ENCODE measurements at regions not wholly inside any gene's neighbourhood (a gene's known extent, or its start where the extent isn't known, plus 50 kb on each side); places are given as distances from the start of the nearest gene placed in this dataset.

DNA sequence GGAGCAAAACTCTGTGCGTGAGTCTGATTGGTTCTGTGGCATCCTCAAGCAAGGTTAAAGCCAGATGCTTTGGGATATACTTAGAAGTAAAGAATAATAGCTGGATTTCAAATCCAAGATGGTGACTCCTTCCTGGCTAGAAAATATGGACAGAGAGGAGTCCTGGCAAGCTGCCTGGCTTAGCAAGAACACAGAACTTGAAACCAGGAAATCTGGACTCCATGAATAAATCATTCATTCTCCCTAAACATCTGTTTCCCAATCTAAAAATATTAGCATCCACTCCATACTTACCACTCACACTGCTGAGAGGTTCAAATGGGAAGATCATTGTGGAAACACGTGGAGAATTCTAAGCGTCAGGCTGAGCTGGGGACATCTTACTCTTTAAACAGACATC is 1074.1 kb upstream of the AUTS2 start:
- no peaks in the 10 kb centered on the region for H3K79me2 ChIP-seq (ENCODE audit: insufficient read depth, low read depth)
- H3K9ac ChIP-seq = no peak overlapping the region
- TF ChIP-seq CTCF (conservative IDR thresholded peaks at IDR 0.05; ENCODE audit: low read depth, low read length) = no peak
- H3K4me3 ChIP-seq (IDR thresholded peaks at IDR 0.05; ENCODE audit: insufficient read depth, low read depth, low read length) = no peak overlapping the region
- H4K20me1 ChIP-seq (ENCODE audit: insufficient read depth) = no peaks in the 10 kb centered on the region
- H3K4me2 ChIP-seq = no peak overlapping the region
- no peak overlapping the region for H3K27ac ChIP-seq
- no peaks in the 10 kb centered on the region for H3K27me3 ChIP-seq (ENCODE audit: insufficient read depth, low read depth)
- H2AFZ ChIP-seq (ENCODE audit: low read depth) = no peak overlapping the region
- H3K36me3 ChIP-seq (ENCODE audit: insufficient read depth) = no peaks in the 10 kb centered on the region
- H3K4me1 ChIP-seq (ENCODE audit: low read depth, poor library complexity, severe bottlenecking) = no peaks in the 10 kb centered on the region

DNA sequence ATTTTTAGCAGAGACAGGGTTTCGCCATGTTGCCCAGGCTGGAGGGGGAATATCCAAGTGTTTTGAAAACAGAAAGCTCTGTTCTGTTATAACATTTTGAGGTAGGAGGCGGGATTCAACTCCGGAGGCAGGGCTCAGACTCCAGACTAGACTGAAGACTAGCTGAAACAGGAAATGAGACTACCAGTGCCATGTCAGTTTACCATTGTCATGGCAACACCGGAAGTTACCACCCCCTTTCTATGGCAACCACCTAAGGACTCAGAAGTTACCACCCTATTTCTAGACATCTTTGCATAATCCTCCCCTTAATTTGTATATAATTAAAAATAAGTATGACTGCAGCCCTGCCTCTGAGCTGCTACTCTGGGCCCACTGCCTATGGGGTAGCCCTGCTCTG is 1069.1 kb upstream of the AUTS2 start:
- no peak for TF ChIP-seq CTCF (conservative IDR thresholded peaks at IDR 0.05; ENCODE audit: low read depth, low read length)
- H3K4me2 ChIP-seq = no peak overlapping the region
- H3K79me2 ChIP-seq (ENCODE audit: insufficient read depth, low read depth) = no peaks in the 10 kb centered on the region
- H3K4me1 ChIP-seq (ENCODE audit: low read depth, poor library complexity, severe bottlenecking) = no peaks in the 10 kb centered on the region
- H2AFZ ChIP-seq (ENCODE audit: low read depth) = no peak overlapping the region
- no peak overlapping the region for H3K27ac ChIP-seq
- H3K9ac ChIP-seq = no peak overlapping the region
- no peaks in the 10 kb centered on the region for H3K36me3 ChIP-seq (ENCODE audit: insufficient read depth)
- no peaks in the 10 kb centered on the region for H3K27me3 ChIP-seq (ENCODE audit: insufficient read depth, low read depth)
- H4K20me1 ChIP-seq (ENCODE audit: insufficient read depth) = no peaks in the 10 kb centered on the region
- no peak overlapping the region for H3K4me3 ChIP-seq (IDR thresholded peaks at IDR 0.05; ENCODE audit: insufficient read depth, low read depth, low read length)

GRCh38 chr7:68535266-68535665 is 1063.0 kb upstream of the AUTS2 start:
- Histone ChIP-seq H3K27ac (no peak overlapping the region), H3K4me3 (IDR thresholded peaks at IDR 0.05; ENCODE audit: insufficient read depth, low read depth, low read length) (no peak overlapping the region), H4K20me1 (ENCODE audit: insufficient read depth) (no peaks in the 10 kb centered on the region), H3K36me3 (ENCODE audit: insufficient read depth) (no peaks in the 10 kb centered on the region), H3K4me2 (no peak overlapping the region), H3K4me1 (ENCODE audit: low read depth, poor library complexity, severe bottlenecking) (no peaks in the 10 kb centered on the region), H3K79me2 (ENCODE audit: insufficient read depth, low read depth) (no peaks in the 10 kb centered on the region), H2AFZ (ENCODE audit: low read depth) (no peak overlapping the region), H3K9ac (no peak overlapping the region), H3K27me3 (ENCODE audit: insufficient read depth, low read depth) (no peaks in the 10 kb centered on the region)
- no peak for TF ChIP-seq CTCF (conservative IDR thresholded peaks at IDR 0.05; ENCODE audit: low read depth, low read length)

- Histone ChIP-seq H3K79me2 (ENCODE audit: insufficient read depth, low read depth) (no peaks in the 10 kb centered on the region), H3K4me3 (IDR thresholded peaks at IDR 0.05; ENCODE audit: insufficient read depth, low read depth, low read length) (no peak overlapping the region), H2AFZ (ENCODE audit: low read depth) (no peak overlapping the region), H3K36me3 (ENCODE audit: insufficient read depth) (no peaks in the 10 kb centered on the region), H4K20me1 (ENCODE audit: insufficient read depth) (no peaks in the 10 kb centered on the region), H3K27me3 (ENCODE audit: insufficient read depth, low read depth) (no peaks in the 10 kb centered on the region), H3K4me1 (ENCODE audit: low read depth, poor library complexity, severe bottlenecking) (no peaks in the 10 kb centered on the region), H3K9ac (no peak overlapping the region), H3K27ac (no peak overlapping the region), H3K4me2 (no peak overlapping the region)
- TF ChIP-seq CTCF (conservative IDR thresholded peaks at IDR 0.05; ENCODE audit: low read depth, low read length) = no peak
Measured at GRCh38 chr7:68537051-68537773, 1061.1 kb upstream of the AUTS2 start.
